ENCODE measurements at regions not wholly inside any gene's neighbourhood (a gene's known extent, or its start where the extent isn't known, plus 50 kb on each side); places are given as distances from the start of the nearest gene placed in this dataset.

- TF ChIP-seq CTCF (IDR thresholded peaks at IDR 0.05; ENCODE audit: low read depth, low read length, missing input control), result no peak
- TF ChIP-seq, protein P1, sequence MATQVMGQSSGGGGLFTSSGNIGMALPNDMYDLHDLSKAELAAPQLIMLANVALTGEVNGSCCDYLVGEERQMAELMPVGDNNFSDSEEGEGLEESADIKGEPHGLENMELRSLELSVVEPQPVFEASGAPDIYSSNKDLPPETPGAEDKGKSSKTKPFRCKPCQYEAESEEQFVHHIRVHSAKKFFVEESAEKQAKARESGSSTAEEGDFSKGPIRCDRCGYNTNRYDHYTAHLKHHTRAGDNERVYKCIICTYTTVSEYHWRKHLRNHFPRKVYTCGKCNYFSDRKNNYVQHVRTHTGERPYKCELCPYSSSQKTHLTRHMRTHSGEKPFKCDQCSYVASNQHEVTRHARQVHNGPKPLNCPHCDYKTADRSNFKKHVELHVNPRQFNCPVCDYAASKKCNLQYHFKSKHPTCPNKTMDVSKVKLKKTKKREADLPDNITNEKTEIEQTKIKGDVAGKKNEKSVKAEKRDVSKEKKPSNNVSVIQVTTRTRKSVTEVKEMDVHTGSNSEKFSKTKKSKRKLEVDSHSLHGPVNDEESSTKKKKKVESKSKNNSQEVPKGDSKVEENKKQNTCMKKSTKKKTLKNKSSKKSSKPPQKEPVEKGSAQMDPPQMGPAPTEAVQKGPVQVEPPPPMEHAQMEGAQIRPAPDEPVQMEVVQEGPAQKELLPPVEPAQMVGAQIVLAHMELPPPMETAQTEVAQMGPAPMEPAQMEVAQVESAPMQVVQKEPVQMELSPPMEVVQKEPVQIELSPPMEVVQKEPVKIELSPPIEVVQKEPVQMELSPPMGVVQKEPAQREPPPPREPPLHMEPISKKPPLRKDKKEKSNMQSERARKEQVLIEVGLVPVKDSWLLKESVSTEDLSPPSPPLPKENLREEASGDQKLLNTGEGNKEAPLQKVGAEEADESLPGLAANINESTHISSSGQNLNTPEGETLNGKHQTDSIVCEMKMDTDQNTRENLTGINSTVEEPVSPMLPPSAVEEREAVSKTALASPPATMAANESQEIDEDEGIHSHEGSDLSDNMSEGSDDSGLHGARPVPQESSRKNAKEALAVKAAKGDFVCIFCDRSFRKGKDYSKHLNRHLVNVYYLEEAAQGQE (IDR thresholded peaks at IDR 0.05), result no peak
- no peak for TF ChIP-seq EGR1 (IDR thresholded peaks at IDR 0.05; ENCODE audit: low read depth in 2 of 2)
- no peak for TF ChIP-seq RAD21 (IDR thresholded peaks at IDR 0.05)
- TF ChIP-seq FOXA1 (IDR thresholded peaks at IDR 0.05), result no peak
- TF ChIP-seq HNF4G (IDR thresholded peaks at IDR 0.05), result no peak
- no peak for TF ChIP-seq FOXA2 (IDR thresholded peaks at IDR 0.05)
- no peak for TF ChIP-seq JUND (IDR thresholded peaks at IDR 0.05)
- TF ChIP-seq, protein P2, sequence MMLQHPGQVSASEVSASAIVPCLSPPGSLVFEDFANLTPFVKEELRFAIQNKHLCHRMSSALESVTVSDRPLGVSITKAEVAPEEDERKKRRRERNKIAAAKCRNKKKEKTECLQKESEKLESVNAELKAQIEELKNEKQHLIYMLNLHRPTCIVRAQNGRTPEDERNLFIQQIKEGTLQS (IDR thresholded peaks at IDR 0.05), result no peak
- TF ChIP-seq, protein P3, sequence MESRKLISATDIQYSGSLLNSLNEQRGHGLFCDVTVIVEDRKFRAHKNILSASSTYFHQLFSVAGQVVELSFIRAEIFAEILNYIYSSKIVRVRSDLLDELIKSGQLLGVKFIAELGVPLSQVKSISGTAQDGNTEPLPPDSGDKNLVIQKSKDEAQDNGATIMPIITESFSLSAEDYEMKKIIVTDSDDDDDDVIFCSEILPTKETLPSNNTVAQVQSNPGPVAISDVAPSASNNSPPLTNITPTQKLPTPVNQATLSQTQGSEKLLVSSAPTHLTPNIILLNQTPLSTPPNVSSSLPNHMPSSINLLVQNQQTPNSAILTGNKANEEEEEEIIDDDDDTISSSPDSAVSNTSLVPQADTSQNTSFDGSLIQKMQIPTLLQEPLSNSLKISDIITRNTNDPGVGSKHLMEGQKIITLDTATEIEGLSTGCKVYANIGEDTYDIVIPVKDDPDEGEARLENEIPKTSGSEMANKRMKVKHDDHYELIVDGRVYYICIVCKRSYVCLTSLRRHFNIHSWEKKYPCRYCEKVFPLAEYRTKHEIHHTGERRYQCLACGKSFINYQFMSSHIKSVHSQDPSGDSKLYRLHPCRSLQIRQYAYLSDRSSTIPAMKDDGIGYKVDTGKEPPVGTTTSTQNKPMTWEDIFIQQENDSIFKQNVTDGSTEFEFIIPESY (IDR thresholded peaks at IDR 0.05), result no peak
Observed at GRCh38 chr2:215787025-215787424, 226.3 kb downstream of the MREG start.

All from liver (tissue), 3 donors.